Activated CD8-positive, alpha-beta T cell treated with anti-CD3 and anti-CD28 coated beads for 36 hours (primary cell): ENCODE measurements at regions not wholly inside any gene's neighbourhood (a gene's known extent, or its start where the extent isn't known, plus 50 kb on each side); places are given as distances from the start of the nearest gene placed in this dataset.

Source experiments
- ATAC-seq: fragments of 200-7000 bp; cut with Tn5 transposase; one replicate; pipeline ENCODE4 v1.10.0; 2021; ENCODE audit warnings: mild to moderate bottlenecking, moderate library complexity
- CTCF ChIA-PET: fragments of 350-600 bp; sonication (Branson Sonifier 250); formaldehyde crosslinking; loops from one replicate; lab custom pipeline; 2021; ENCODE audit warnings: antibody characterized with exemption; lab: Charles Lee
- POLR2A ChIA-PET: fragments of 350-600 bp; sonication (Branson Sonifier 250); formaldehyde crosslinking; loops from one replicate; lab custom pipeline; 2021; ENCODE audit warnings: antibody characterized with exemption; lab: Charles Lee
- DNase-seq: peaks from one replicate; pipeline ENCODE4 v3.0.0-alpha.2; 2020
- H3K27ac Mint-ChIP-seq: one replicate; pipeline ENCODE4 v1.8.0; 2021; ENCODE audit warnings: mild to moderate bottlenecking, mixed read lengths
- H3K27me3 Mint-ChIP-seq: one replicate; pipeline ENCODE4 v1.8.0; 2021; ENCODE audit warnings: mixed read lengths
- H3K36me3 Mint-ChIP-seq: one replicate; pipeline ENCODE4 v1.8.0; 2021; ENCODE audit warnings: low read depth, mixed read lengths
- H3K4me1 Mint-ChIP-seq: one replicate; pipeline ENCODE4 v1.8.0; 2021; ENCODE audit warnings: low read depth, mixed read lengths
- H3K4me3 Mint-ChIP-seq: one replicate; pipeline ENCODE4 v1.8.0; 2021; ENCODE audit warnings: mild to moderate bottlenecking, moderate library complexity, mixed read lengths
- H3K9me3 Mint-ChIP-seq: one replicate; pipeline ENCODE4 v1.8.0; 2021; ENCODE audit warnings: mixed read lengths
- intact Hi-C: fragments of 100-400 bp; cut with micrococcal nuclease; formaldehyde crosslinking; loops from one replicate; pipeline ENCODE4 v1.10.0; 2022
- TF ChIP-seq, protein P1 (sequence below): fragments of 200-600 bp; IDR thresholded peaks from one replicate; pipeline ENCODE4 v1.8.0; 2022; ENCODE audit warnings: antibody characterized with exemption, mild to moderate bottlenecking

DNA sequence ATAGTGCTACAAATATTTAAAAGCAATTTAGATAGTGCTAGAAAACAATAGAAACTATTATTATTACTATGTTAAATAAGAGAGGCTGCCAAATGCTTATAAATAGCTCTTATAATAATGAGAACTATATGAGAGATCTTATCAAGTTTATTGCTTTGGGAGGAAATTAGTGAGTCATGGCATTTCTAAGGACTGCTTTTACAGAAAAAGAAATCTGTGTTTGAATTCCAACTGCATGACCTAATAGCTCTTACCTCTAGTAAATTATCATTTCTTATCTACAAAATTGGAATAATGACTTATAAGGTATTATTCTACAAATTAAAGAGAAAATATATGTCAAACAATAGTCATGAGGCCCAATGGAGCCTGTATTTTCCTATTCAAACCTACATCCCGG is 177.2 kb downstream of the GABRG1 start:
- DNase-seq (no peak), ATAC-seq (no peak)
- intact Hi-C loops, result no loop called here
- peaks cover 3% of the 10 kb centered on the region for H3K9me3 Mint-ChIP-seq
- ChIA-PET CTCF (no interaction called here), POLR2A (no interaction called here)
- TF ChIP-seq, protein P1, sequence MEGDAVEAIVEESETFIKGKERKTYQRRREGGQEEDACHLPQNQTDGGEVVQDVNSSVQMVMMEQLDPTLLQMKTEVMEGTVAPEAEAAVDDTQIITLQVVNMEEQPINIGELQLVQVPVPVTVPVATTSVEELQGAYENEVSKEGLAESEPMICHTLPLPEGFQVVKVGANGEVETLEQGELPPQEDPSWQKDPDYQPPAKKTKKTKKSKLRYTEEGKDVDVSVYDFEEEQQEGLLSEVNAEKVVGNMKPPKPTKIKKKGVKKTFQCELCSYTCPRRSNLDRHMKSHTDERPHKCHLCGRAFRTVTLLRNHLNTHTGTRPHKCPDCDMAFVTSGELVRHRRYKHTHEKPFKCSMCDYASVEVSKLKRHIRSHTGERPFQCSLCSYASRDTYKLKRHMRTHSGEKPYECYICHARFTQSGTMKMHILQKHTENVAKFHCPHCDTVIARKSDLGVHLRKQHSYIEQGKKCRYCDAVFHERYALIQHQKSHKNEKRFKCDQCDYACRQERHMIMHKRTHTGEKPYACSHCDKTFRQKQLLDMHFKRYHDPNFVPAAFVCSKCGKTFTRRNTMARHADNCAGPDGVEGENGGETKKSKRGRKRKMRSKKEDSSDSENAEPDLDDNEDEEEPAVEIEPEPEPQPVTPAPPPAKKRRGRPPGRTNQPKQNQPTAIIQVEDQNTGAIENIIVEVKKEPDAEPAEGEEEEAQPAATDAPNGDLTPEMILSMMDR, result no peak
- no peaks in the 10 kb centered on the region for H3K36me3 Mint-ChIP-seq
- H3K4me3 Mint-ChIP-seq, result no peak overlapping the region
- no peaks in the 10 kb centered on the region for H3K4me1 Mint-ChIP-seq
- no peaks in the 10 kb centered on the region for H3K27me3 Mint-ChIP-seq
- H3K27ac Mint-ChIP-seq, result no peak overlapping the region

DNA sequence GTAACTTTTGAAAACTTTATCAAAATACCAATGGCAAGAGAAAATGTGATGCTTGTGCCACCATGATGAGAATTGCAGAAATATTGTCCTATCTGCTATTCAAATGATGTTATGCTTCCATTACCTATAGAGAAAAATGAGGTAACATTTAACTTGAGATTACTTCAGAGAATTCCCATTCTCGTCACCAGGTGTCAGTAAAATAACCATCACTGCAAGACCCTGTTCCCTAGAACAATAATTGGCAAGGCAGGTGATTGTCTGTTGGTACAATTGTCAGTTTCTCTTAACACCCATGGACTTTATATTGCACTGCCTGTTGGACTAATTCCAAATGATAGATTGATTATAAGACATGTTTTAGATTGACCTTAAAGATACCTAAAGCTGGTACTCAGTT is 179.9 kb downstream of the GABRG1 start:
- Mint-ChIP-seq H3K27me3 (no peaks in the 10 kb centered on the region), H3K36me3 (no peaks in the 10 kb centered on the region), H3K27ac (no peak overlapping the region), H3K4me1 (no peaks in the 10 kb centered on the region), H3K4me3 (no peak overlapping the region), H3K9me3 (peaks cover 4% of the 10 kb centered on the region)
- intact Hi-C loops, result no loop called here
- CTCF ChIA-PET, result no interaction called here
- DNase-seq (no peak), ATAC-seq (no peak)
- POLR2A ChIA-PET, result no interaction called here
- TF ChIP-seq, protein P1, result no peak

DNA sequence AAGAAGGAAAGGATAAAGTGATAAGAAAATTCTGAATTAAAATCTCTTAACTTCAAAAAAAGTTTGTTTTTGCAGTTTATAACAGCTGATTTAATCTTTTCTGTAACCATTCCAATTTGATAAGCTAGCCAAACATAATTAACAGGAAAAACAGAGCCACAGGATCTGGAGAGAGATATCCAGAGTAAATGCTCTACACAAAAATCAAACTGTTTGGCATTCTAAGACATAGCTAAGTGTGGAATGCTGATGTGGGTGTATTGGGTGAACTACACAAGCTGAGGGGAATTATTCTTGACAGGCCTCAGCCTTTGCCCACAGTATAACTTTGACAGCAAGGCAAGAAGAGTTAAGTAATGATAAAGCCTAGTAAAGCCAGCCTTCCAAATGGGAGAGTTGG is 184.8 kb downstream of the GABRG1 start:
- no peaks in the 10 kb centered on the region for H3K27me3 Mint-ChIP-seq
- H3K4me1 Mint-ChIP-seq, result no peaks in the 10 kb centered on the region
- peaks cover 4% of the 10 kb centered on the region for H3K9me3 Mint-ChIP-seq
- intact Hi-C loops, result no loop called here
- TF ChIP-seq, protein P1, result no peak
- ChIA-PET POLR2A (no interaction called here), CTCF (no interaction called here)
- ATAC-seq (no peak), DNase-seq (no peak)
- H3K27ac Mint-ChIP-seq, result no peak overlapping the region
- no peak overlapping the region for H3K4me3 Mint-ChIP-seq
- H3K36me3 Mint-ChIP-seq, result no peaks in the 10 kb centered on the region

DNA sequence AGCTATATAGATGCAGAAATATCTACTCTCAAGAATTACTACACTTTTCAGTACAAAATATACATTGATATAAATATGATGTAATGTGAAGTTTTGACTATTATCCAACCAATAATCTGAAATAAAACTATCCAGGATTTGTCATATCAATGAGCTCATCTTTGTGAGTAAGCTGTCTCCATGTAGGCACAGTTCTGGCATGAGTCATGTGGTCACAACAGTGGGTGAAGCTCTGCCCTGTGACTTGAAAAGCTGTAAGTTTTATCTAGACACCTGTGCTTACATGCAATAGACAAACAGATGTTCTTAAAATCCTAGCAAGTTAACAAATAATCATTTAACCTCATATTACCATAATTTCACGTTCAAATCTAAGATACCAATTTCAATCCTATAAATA is 192.7 kb downstream of the GABRG1 start:
- no peaks in the 10 kb centered on the region for H3K9me3 Mint-ChIP-seq

DNA sequence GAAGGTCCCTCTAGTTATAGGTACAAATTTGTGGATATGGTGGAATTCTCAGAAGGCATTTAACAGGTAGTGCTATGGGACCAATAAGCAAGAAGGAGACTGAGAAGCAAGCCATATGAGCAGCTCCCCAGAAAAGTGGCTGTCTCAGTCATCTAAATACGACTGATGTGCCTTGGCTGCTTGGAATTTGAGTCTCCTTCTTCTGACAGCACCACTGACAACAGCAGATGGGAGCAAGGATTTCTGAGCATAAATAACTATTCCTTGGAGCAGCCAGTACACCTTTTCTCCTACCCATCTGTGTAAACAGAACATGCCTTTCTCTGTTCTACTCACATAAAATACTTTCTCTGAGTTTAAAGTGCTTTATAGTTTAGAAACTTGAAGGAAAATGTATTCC is 196.2 kb downstream of the GABRG1 start:
- no peak for DNase-seq
- Mint-ChIP-seq H3K27me3 (no peaks in the 10 kb centered on the region), H3K36me3 (no peaks in the 10 kb centered on the region), H3K27ac (no peak overlapping the region), H3K4me3 (no peak overlapping the region), H3K9me3 (no peaks in the 10 kb centered on the region), H3K4me1 (no peaks in the 10 kb centered on the region)
- ChIA-PET CTCF (no interaction called here), POLR2A (no interaction called here)
- intact Hi-C loops, result no loop called here
- ATAC-seq, result no peak
- TF ChIP-seq, protein P1, result no peak

More for the DNA sequence above, 192.7 kb downstream of the GABRG1 start:
- TF ChIP-seq, protein P1, result no peak
- DNase-seq, result no peak
- H3K4me3 Mint-ChIP-seq, result no peak overlapping the region
- H3K27me3 Mint-ChIP-seq, result no peaks in the 10 kb centered on the region
- ATAC-seq, result no peak
- H3K36me3 Mint-ChIP-seq, result no peaks in the 10 kb centered on the region
- POLR2A ChIA-PET, result no interaction called here
- CTCF ChIA-PET, result no interaction called here
- H3K4me1 Mint-ChIP-seq, result no peaks in the 10 kb centered on the region
- intact Hi-C loops, result no loop called here
- H3K27ac Mint-ChIP-seq, result no peak overlapping the region
